Stimulated activated CD4-positive, alpha-beta T cell treated with anti-CD3 and anti-CD28 coated beads, Interleukin-4, amount 100 ng/mL, for 24 hours (primary cell): ENCODE measurements at regions not wholly inside any gene's neighbourhood (a gene's known extent, or its start where the extent isn't known, plus 50 kb on each side); places are given as distances from the start of the nearest gene placed in this dataset.

Experiments used
- DNase-seq: peaks from one replicate; pipeline ENCODE4 v3.0.0-alpha.2; 2020

GRCh38 chrX:45975633-45976032 lies 569.6 kb downstream of the ZNF674 start:
- no peak for DNase-seq

- no peak for DNase-seq
These were observed 572.6 kb downstream of the ZNF674 start for GRCh38 chrX:45972636-45973035.

GRCh38 chrX:45959567-45959966 lies 585.7 kb downstream of the ZNF674 start:
- no peak for DNase-seq

- DNase-seq = no peak
These were observed 588.9 kb downstream of the ZNF674 start for GRCh38 chrX:45956191-45956870.

GRCh38 chrX:45955661-45956060 lies 589.6 kb downstream of the ZNF674 start:
- no peak for DNase-seq

- DNase-seq = no peak
These were observed 591.2 kb downstream of the ZNF674 start for GRCh38 chrX:45954026-45954425.

GRCh38 chrX:45952030-45952429 lies 593.2 kb downstream of the ZNF674 start:
- DNase-seq = no peak

- no peak for DNase-seq
These were observed 609.8 kb downstream of the ZNF674 start for GRCh38 chrX:45935408-45935807.

GRCh38 chrX:45912316-45912715 lies 632.9 kb downstream of the ZNF674 start:
- no peak for DNase-seq

GRCh38 chrX:45907786-45908185 lies 637.4 kb downstream of the ZNF674 start:
- DNase-seq = no peak

GRCh38 chrX:45903781-45904201 lies 641.4 kb downstream of the ZNF674 start:
- no peak for DNase-seq

- DNase-seq = no peak
These were observed 644.2 kb downstream of the ZNF674 start for GRCh38 chrX:45900766-45901615.

GRCh38 chrX:45894864-45895645 lies 650.2 kb downstream of the ZNF674 start:
- DNase-seq = no peak

GRCh38 chrX:45889471-45889870 lies 655.8 kb downstream of the ZNF674 start:
- DNase-seq = peak; percentile 3

- no peak for DNase-seq
These were observed 656.7 kb downstream of the ZNF674 start for GRCh38 chrX:45888518-45888917.

- DNase-seq = no peak
These were observed 659.3 kb downstream of the ZNF674 start for GRCh38 chrX:45885931-45886330.

- DNase-seq = no peak
These were observed 665.7 kb downstream of the ZNF674 start for GRCh38 chrX:45879512-45879911.

- no peak for DNase-seq
These were observed 669.0 kb downstream of the ZNF674 start for GRCh38 chrX:45876206-45876605.

GRCh38 chrX:45873781-45874180 lies 671.4 kb downstream of the ZNF674 start:
- no peak for DNase-seq

- DNase-seq = no peak
These were observed 671.8 kb upstream of the DIPK2B start for GRCh38 chrX:45872480-45872879.

- DNase-seq = no peak
These were observed 667.7 kb upstream of the DIPK2B start for GRCh38 chrX:45868425-45868824.

GRCh38 chrX:45862801-45863200 lies 662.1 kb upstream of the DIPK2B start:
- DNase-seq = no peak

GRCh38 chrX:45860450-45860849 lies 659.8 kb upstream of the DIPK2B start:
- DNase-seq = no peak

GRCh38 chrX:45859407-45859806 lies 658.7 kb upstream of the DIPK2B start:
- DNase-seq = no peak
